Left ventricle myocardium inferior (tissue), 1 donor: ENCODE measurements at regions not wholly inside any gene's neighbourhood (a gene's known extent, or its start where the extent isn't known, plus 50 kb on each side); places are given as distances from the start of the nearest gene placed in this dataset.
"Not testable (repeated sequence)": the region's sequence is repeated elsewhere in the genome, so short reads cannot be mapped to it uniquely, and the experiment has no call there.

Experiments used
- DNase-seq: peaks from one replicate; pipeline ENCODE4 v3.0.0-alpha.2; 2020
- H3K27ac ChIP-seq: fragments of 200-600 bp; replicated peaks from 2 replicates; pipeline ENCODE4 v1.8.0; 2021
- H3K27me3 ChIP-seq: fragments of 200-600 bp; 2 replicates; pipeline ENCODE4 v1.8.0; 2021; ENCODE audit warnings: low read depth
- H3K36me3 ChIP-seq: fragments of 200-600 bp; 2 replicates; pipeline ENCODE4 v1.8.0; 2021
- H3K4me1 ChIP-seq: fragments of 200-600 bp; 2 replicates; pipeline ENCODE4 v1.8.0; 2021
- H3K4me3 ChIP-seq: fragments of 200-600 bp; 2 replicates; pipeline ENCODE4 v1.8.0; 2021; ENCODE audit warnings: mild to moderate bottlenecking, moderate library complexity
- H3K9me3 ChIP-seq: fragments of 200-600 bp; replicated peaks from 2 replicates; pipeline ENCODE4 v1.8.0; 2021
- intact Hi-C: fragments of 100-400 bp; cut with micrococcal nuclease; formaldehyde crosslinking; loops from one replicate; pipeline ENCODE4 v1.11.0; 2022
- TF ChIP-seq, protein P1 (sequence below): fragments of 200-600 bp; IDR thresholded peaks from 2 replicates; pipeline ENCODE4 v1.8.0; 2021; ENCODE audit warnings: antibody characterized with exemption, mild to moderate bottlenecking, borderline replicate concordance
- donor health status: DM: no; HTN: yes; CAD: no; lungs with severe emphysema.

DNA sequence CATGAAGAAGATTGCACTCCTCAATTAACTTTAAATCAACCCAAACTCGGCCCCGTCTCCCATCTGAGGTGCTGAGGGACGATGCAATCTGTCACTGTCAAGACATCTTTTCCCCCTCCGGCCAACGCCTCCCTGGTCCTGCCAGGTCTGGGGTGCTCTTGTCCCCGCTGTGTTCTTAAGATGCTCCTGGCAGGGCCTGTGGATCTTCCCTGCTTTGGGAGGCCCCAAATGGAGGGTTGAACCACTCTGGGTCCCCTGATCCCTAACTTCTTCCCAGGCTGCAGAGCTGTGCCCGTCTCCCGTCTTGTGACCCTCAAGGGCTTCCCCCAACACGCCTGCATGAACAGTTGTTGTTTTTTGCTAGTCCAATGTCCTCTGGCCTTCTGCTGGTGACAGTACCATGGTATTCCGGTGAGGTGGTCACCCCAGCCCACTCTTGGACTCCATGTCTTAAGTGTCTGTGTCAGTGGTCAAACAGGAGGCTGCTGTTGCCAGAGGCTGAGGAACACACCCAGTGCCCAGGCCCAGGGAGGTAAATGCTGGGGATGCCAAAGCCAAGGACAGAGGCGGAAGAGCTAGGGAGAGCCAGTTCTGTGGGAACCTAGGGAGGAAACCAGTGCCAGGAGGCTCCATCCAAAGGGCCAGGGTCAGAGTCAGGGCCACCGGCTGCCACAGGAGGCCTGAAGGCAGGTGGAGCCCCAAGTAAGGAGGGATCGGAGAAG lies 70.6 kb upstream of the SHANK2 start:
- intact Hi-C loops: no loop called here
- H3K4me1 ChIP-seq: no peaks in the 10 kb centered on the region
- peaks cover 67% of the 10 kb centered on the region for H3K27me3 ChIP-seq
- no peak for DNase-seq
- H3K36me3 ChIP-seq: no peaks in the 10 kb centered on the region
- H3K9me3 ChIP-seq: peaks cover 24% of the 10 kb centered on the region
- H3K4me3 ChIP-seq: no peak overlapping the region
- no peak overlapping the region for H3K27ac ChIP-seq
- TF ChIP-seq, protein P1, sequence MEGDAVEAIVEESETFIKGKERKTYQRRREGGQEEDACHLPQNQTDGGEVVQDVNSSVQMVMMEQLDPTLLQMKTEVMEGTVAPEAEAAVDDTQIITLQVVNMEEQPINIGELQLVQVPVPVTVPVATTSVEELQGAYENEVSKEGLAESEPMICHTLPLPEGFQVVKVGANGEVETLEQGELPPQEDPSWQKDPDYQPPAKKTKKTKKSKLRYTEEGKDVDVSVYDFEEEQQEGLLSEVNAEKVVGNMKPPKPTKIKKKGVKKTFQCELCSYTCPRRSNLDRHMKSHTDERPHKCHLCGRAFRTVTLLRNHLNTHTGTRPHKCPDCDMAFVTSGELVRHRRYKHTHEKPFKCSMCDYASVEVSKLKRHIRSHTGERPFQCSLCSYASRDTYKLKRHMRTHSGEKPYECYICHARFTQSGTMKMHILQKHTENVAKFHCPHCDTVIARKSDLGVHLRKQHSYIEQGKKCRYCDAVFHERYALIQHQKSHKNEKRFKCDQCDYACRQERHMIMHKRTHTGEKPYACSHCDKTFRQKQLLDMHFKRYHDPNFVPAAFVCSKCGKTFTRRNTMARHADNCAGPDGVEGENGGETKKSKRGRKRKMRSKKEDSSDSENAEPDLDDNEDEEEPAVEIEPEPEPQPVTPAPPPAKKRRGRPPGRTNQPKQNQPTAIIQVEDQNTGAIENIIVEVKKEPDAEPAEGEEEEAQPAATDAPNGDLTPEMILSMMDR: no peak

DNA sequence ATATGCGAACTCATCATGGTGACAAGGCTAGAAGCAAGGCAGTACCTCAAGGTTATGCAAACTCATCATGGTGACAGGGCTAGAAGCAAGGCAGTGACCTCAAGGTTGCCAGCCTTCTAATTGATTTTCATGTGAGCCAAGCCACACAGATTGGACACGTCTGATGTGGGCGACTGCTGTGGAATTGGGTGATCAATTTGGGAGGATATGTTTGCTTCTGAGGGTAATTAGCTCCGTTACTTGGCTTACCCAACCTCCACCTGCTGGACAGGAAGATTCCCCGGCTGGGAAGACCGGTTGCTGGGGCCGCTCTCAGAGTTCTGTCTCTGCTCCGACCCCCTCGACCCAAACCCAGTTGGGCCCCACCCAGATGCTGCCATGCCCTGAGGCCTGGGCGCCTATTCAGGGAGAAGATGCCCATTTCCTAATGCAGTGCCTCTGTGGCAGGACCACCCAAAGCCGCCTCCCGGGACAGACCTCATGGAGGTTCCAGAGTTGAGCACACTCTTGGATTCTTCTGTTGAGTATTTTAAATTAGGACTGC lies 69.9 kb upstream of the SHANK2 start:
- H3K27me3 ChIP-seq: peaks cover 67% of the 10 kb centered on the region
- peaks cover 32% of the 10 kb centered on the region for H3K9me3 ChIP-seq
- H3K36me3 ChIP-seq: no peaks in the 10 kb centered on the region
- no peak overlapping the region for H3K27ac ChIP-seq
- H3K4me1 ChIP-seq: no peaks in the 10 kb centered on the region
- H3K4me3 ChIP-seq: no peak overlapping the region
- intact Hi-C loops: no loop called here
- TF ChIP-seq, protein P1: no peak
- no peak for DNase-seq

DNA sequence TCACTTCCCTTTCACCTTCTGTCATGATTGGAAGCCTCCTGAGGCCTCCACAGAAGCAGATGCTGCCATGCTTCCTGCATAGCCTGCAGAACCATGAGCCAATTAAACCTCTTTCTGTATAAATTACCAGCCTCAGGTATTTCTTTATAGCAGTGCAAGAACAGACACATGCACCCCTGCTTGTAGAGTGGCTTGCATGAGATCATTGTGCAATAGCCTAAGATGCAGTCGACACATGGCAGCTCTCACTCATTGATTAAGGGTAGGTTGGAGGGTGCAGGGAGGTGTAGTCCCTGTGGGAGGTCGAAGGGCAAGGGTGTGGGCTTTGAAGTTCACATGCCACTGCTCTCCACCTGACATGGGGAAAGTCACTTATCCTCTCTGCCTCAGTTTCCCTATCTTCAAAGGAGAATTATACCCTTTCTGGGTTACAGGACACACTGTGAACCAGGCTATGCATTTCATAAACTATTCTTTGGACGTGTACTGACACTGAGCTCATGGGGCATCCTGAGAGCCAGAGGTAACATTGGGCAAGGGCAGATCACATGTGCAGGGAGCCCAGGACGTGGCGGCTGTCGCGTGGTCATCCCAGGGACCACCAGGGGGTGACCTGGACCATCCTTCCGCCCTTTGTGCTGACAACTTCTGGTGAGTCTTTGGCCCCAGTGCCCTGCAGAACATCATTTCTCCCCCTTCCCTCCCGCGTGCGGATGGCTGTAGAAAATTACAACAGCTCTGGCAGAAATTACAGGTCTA lies 69.2 kb upstream of the SHANK2 start:
- intact Hi-C loops: no loop called here
- TF ChIP-seq, protein P1: no peak
- H3K27ac ChIP-seq: no peak overlapping the region
- no peak overlapping the region for H3K4me3 ChIP-seq
- no peaks in the 10 kb centered on the region for H3K4me1 ChIP-seq
- peaks cover 38% of the 10 kb centered on the region for H3K9me3 ChIP-seq
- DNase-seq: no peak
- H3K27me3 ChIP-seq: peaks cover 67% of the 10 kb centered on the region
- no peaks in the 10 kb centered on the region for H3K36me3 ChIP-seq

DNA sequence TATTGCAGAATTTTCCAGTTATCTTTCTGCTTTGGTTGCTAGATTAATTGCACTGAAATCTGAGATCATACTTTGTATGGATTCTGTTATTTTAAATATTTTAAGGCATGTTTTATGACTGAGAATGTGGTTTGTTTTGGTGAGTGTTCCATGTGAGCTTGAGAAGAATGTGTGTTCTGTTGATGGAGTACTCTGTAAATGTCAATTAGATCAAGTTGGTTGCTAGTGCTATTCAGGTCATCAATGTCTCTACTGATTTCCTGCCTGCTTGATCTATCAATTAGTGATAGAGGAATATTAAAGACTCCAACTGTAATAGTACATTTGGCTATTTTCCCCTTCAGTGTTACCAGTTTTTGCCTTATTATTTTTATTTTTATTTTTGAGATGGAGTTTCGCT lies 64.3 kb upstream of the SHANK2 start:
- DNase-seq: no peak
- H3K27me3 ChIP-seq: peaks cover 40% of the 10 kb centered on the region
- H3K9me3 ChIP-seq: peaks cover 53% of the 10 kb centered on the region
- intact Hi-C loops: no loop called here
- TF ChIP-seq, protein P1: no peak
- H3K27ac ChIP-seq: no peak overlapping the region
- no peaks in the 10 kb centered on the region for H3K36me3 ChIP-seq
- no peaks in the 10 kb centered on the region for H3K4me1 ChIP-seq
- H3K4me3 ChIP-seq: no peak overlapping the region

DNA sequence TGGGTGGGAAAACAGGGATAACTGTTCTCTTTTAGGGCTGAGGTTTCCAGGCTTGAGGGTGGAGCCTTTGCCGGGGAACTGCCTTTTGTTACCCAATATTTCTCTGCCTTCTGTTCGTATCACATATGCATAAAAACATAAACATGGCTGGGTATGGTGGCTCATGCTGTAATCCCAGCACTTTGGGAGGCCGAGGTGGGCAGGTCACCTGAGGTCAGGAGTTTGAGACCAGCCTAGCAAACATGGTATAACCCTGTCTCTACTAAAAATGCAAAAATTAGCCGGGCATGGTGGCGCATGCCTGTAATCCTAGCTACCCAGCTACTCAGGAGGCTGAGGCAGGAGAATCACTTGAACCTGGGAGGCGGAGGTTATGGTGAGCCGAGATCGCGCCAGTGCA lies 60.2 kb upstream of the SHANK2 start:
- DNase-seq, H3K4me3 ChIP-seq, H3K36me3 ChIP-seq, H3K4me1 ChIP-seq, H3K27ac ChIP-seq, intact Hi-C loops: not testable (repeated sequence)
- Histone ChIP-seq H3K9me3 (peaks cover 25% of the 10 kb centered on the region), H3K27me3 (peaks cover 30% of the 10 kb centered on the region)
